ENCODE measurements at regions not wholly inside any gene's neighbourhood (a gene's known extent, or its start where the extent isn't known, plus 50 kb on each side); places are given as distances from the start of the nearest gene placed in this dataset.

DNA sequence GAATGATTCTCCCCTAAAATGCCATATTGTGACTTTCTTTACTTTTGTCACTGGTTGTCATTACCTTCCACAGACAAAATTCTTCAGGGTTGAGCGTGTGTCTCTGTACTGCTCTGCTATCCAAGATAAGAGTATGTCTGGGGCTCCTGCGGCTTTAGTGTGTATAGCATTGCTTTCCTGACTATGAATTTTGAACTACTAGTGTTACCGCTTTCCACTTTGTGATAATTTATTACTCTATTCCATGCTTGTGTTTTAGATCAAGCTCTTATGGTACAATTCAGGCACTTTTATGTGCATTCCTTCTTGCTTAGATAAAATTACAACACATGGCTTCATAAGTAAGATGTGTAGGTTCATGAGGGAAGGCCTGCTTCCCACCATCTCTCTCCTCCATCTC is 51.5 kb upstream of the MEF2C start:
- DNase-seq = no peak

Measured in activated CD4-positive, CD25-positive, alpha-beta regulatory T cell treated with anti-CD3 and anti-CD28 coated beads, Interleukin-2, amount 50 U/mL, for 72 hours (primary cell).